PC-3 (cell line): ENCODE measurements at regions not wholly inside any gene's neighbourhood (a gene's known extent, or its start where the extent isn't known, plus 50 kb on each side); places are given as distances from the start of the nearest gene placed in this dataset.

Experiments
- EZH2phosphoT487 ChIP-seq: fragments of 300-600 bp; sonication (generic); IDR thresholded peaks from 2 replicates; pipeline ENCODE4 v1.6.1; 2018; ENCODE audit warnings: mild to moderate bottlenecking, antibody characterized with exemption, low read length, borderline replicate concordance
- TF ChIP-seq, protein P1 (sequence below): fragments of 300-600 bp; sonication (generic); conservative IDR thresholded peaks from 2 replicates; pipeline ENCODE4 v1.5.1; 2017; ENCODE audit warnings: antibody characterized with exemption, low read depth, mild to moderate bottlenecking, low read length

GRCh38 chr1:208951026-208951525, 632.4 kb upstream of the CAMK1G start:
- TF ChIP-seq, protein P1, sequence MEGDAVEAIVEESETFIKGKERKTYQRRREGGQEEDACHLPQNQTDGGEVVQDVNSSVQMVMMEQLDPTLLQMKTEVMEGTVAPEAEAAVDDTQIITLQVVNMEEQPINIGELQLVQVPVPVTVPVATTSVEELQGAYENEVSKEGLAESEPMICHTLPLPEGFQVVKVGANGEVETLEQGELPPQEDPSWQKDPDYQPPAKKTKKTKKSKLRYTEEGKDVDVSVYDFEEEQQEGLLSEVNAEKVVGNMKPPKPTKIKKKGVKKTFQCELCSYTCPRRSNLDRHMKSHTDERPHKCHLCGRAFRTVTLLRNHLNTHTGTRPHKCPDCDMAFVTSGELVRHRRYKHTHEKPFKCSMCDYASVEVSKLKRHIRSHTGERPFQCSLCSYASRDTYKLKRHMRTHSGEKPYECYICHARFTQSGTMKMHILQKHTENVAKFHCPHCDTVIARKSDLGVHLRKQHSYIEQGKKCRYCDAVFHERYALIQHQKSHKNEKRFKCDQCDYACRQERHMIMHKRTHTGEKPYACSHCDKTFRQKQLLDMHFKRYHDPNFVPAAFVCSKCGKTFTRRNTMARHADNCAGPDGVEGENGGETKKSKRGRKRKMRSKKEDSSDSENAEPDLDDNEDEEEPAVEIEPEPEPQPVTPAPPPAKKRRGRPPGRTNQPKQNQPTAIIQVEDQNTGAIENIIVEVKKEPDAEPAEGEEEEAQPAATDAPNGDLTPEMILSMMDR = no peak
- no peak for TF ChIP-seq EZH2phosphoT487
